ENCODE measurements at regions not wholly inside any gene's neighbourhood (a gene's known extent, or its start where the extent isn't known, plus 50 kb on each side); places are given as distances from the start of the nearest gene placed in this dataset.

- Mint-ChIP-seq H3K36me3 (no peaks in the 10 kb centered on the region), H3K9me3 (peaks cover 0 to 4% (median 0%) of the 10 kb centered on the region in 7 donors)
- DNase-seq, result no peak
These were observed 254.5 kb upstream of the ROPN1 start for GRCh38 chr3:124246376-124246775.

GRCh38 chr3:124246949-124247348 is 255.0 kb upstream of the ROPN1 start:
- no peak for TF ChIP-seq CTCF (IDR thresholded peaks at IDR 0.05)
- 92% methylated on average over 2 of the region's 2 CpGs for WGBS (ENCODE audit: insufficient coverage)
- H3K9me3 Mint-ChIP-seq, result peaks cover 0 to 4% (median 0%) of the 10 kb centered on the region in 7 donors
- H2AFZ ChIP-seq (ENCODE audit: insufficient read depth, low read depth, low read length, poor library complexity, severe bottlenecking), result no peak overlapping the region
- no peaks in the 10 kb centered on the region for H3K36me3 ChIP-seq (replicated peaks in 1 of 2; ENCODE audit: control insufficient read depth in 1 of 2, insufficient read depth in 2 of 2, low read length in 2 of 2)
- H3K27ac Mint-ChIP-seq, result no peak overlapping the region
- no peaks in the 10 kb centered on the region for H3K9me3 ChIP-seq (replicated peaks in 1 of 2; ENCODE audit: control insufficient read depth in 1 of 2, insufficient read depth in 1 of 2, low read length in 2 of 2)
- no peak overlapping the region for H3K4me3 Mint-ChIP-seq
- H3K4me2 ChIP-seq (replicated peaks; ENCODE audit: extremely low read depth, low read length, poor library complexity, severe bottlenecking), result no peak overlapping the region
- no peaks in the 10 kb centered on the region for H3K36me3 Mint-ChIP-seq
- H3K27me3 Mint-ChIP-seq (ENCODE audit: low read depth in 3 of 3), result peaks cover 3 to 18% (median 14%) of the 10 kb centered on the region in 3 donors
- no peak overlapping the region for H3K27ac ChIP-seq (ENCODE audit: low read depth in 1 of 2, low read length in 2 of 2)
- H3K27me3 ChIP-seq (ENCODE audit: control insufficient read depth in 2 of 2, insufficient read depth in 2 of 2, low read length in 2 of 2), result peaks cover 0 to 8% of the 10 kb centered on the region in 2 donors
- H3K79me2 ChIP-seq (ENCODE audit: insufficient read depth, low read length), result no peaks in the 10 kb centered on the region
- intact Hi-C loops (cut with micrococcal nuclease), result no loop called here
- H4K20me1 ChIP-seq (ENCODE audit: insufficient read depth, low read length), result no peaks in the 10 kb centered on the region
- no peaks in the 10 kb centered on the region for H3K4me1 Mint-ChIP-seq
- H3K9ac ChIP-seq (ENCODE audit: insufficient read depth, low read length, poor library complexity, severe bottlenecking), result no peak overlapping the region
- no peaks in the 10 kb centered on the region for H3K4me1 ChIP-seq (ENCODE audit: control insufficient read depth in 1 of 2, insufficient read depth in 2 of 2, low read length in 2 of 2)
- no peak overlapping the region for H3K4me3 ChIP-seq (replicated peaks in 1 of 3; ENCODE audit: low read depth in 2 of 3, low read length in 3 of 3)
- no peak for DNase-seq

More at GRCh38 chr3:124246376-124246775, 254.5 kb upstream of the ROPN1 start:
- no peaks in the 10 kb centered on the region for H3K79me2 ChIP-seq (ENCODE audit: insufficient read depth, low read length)
- no peaks in the 10 kb centered on the region for H4K20me1 ChIP-seq (ENCODE audit: insufficient read depth, low read length)
- WGBS (ENCODE audit: insufficient coverage), result 100% methylated on average over 1 of the region's 1 CpG
- no peak overlapping the region for H3K27ac Mint-ChIP-seq
- no peak overlapping the region for H3K4me3 Mint-ChIP-seq
- no peak overlapping the region for H2AFZ ChIP-seq (ENCODE audit: insufficient read depth, low read depth, low read length, poor library complexity, severe bottlenecking)
- H3K27me3 Mint-ChIP-seq (ENCODE audit: low read depth in 3 of 3), result peaks cover 3 to 18% (median 18%) of the 10 kb centered on the region in 3 donors
- no peak overlapping the region for H3K27ac ChIP-seq (ENCODE audit: low read depth in 1 of 2, low read length in 2 of 2)
- no peak overlapping the region for H3K4me3 ChIP-seq (replicated peaks in 1 of 3; ENCODE audit: low read depth in 2 of 3, low read length in 3 of 3)
- no peaks in the 10 kb centered on the region for H3K9me3 ChIP-seq (replicated peaks in 1 of 2; ENCODE audit: control insufficient read depth in 1 of 2, insufficient read depth in 1 of 2, low read length in 2 of 2)
- H3K9ac ChIP-seq (ENCODE audit: insufficient read depth, low read length, poor library complexity, severe bottlenecking), result no peak overlapping the region
- no peaks in the 10 kb centered on the region for H3K4me1 ChIP-seq (ENCODE audit: control insufficient read depth in 1 of 2, insufficient read depth in 2 of 2, low read length in 2 of 2)
- H3K4me2 ChIP-seq (replicated peaks; ENCODE audit: extremely low read depth, low read length, poor library complexity, severe bottlenecking), result no peak overlapping the region
- intact Hi-C loops (cut with micrococcal nuclease), result no loop called here
- H3K27me3 ChIP-seq (ENCODE audit: control insufficient read depth in 2 of 2, insufficient read depth in 2 of 2, low read length in 2 of 2), result peaks cover 0 to 8% of the 10 kb centered on the region in 2 donors
- TF ChIP-seq CTCF (IDR thresholded peaks at IDR 0.05), result no peak
- H3K4me1 Mint-ChIP-seq, result no peaks in the 10 kb centered on the region
- no peaks in the 10 kb centered on the region for H3K36me3 ChIP-seq (replicated peaks in 1 of 2; ENCODE audit: control insufficient read depth in 1 of 2, insufficient read depth in 2 of 2, low read length in 2 of 2)

Measured in CD14-positive monocyte (primary cell).